ENCODE measurements at regions not wholly inside any gene's neighbourhood (a gene's known extent, or its start where the extent isn't known, plus 50 kb on each side); places are given as distances from the start of the nearest gene placed in this dataset.

- peaks cover 14 to 55% (median 29%) of the 10 kb centered on the region in 6 donors for H3K9me3 Mint-ChIP-seq
- H3K27me3 Mint-ChIP-seq (ENCODE audit: low read depth in 3 of 3), result peaks cover 0 to 2% (median 0%) of the 10 kb centered on the region in 3 donors
- H3K27ac Mint-ChIP-seq, result no peak overlapping the region
- H3K36me3 Mint-ChIP-seq, result peaks cover 0 to 3% (median 0%) of the 10 kb centered on the region in 3 donors
- no peak overlapping the region for H3K4me3 Mint-ChIP-seq
- no peak for DNase-seq
- no peaks in the 10 kb centered on the region for H3K4me1 Mint-ChIP-seq
Observed at GRCh38 chr15:46773016-46773415, 944.3 kb upstream of the SEMA6D start.

GRCh38 chr15:46778876-46779275 is 938.4 kb upstream of the SEMA6D start:
- H3K36me3 Mint-ChIP-seq, result no peaks in the 10 kb centered on the region
- no peak overlapping the region for H3K4me3 Mint-ChIP-seq
- no peak overlapping the region for H3K27ac Mint-ChIP-seq
- DNase-seq, result no peak
- peaks cover 18 to 61% (median 25%) of the 10 kb centered on the region in 6 donors for H3K9me3 Mint-ChIP-seq
- H3K27me3 Mint-ChIP-seq (ENCODE audit: low read depth in 3 of 3), result no peaks in the 10 kb centered on the region
- no peaks in the 10 kb centered on the region for H3K4me1 Mint-ChIP-seq

GRCh38 chr15:46786590-46787285 is 930.6 kb upstream of the SEMA6D start:
- Mint-ChIP-seq H3K9me3 (peaks cover 11 to 33% (median 18%) of the 10 kb centered on the region in 6 donors), H3K4me3 (no peak overlapping the region), H3K27me3 (ENCODE audit: low read depth in 3 of 3) (no peaks in the 10 kb centered on the region), H3K27ac (no peak overlapping the region), H3K36me3 (peaks cover 0 to 3% (median 0%) of the 10 kb centered on the region in 3 donors), H3K4me1 (no peaks in the 10 kb centered on the region)
- DNase-seq, result no peak

GRCh38 chr15:46795685-46796084 is 921.6 kb upstream of the SEMA6D start:
- Mint-ChIP-seq H3K9me3 (peaks cover 2 to 57% (median 22%) of the 10 kb centered on the region in 6 donors), H3K4me1 (no peaks in the 10 kb centered on the region), H3K27ac (no peak overlapping the region), H3K36me3 (no peaks in the 10 kb centered on the region), H3K4me3 (no peak overlapping the region), H3K27me3 (ENCODE audit: low read depth in 3 of 3) (peaks cover 0 to 2% (median 0%) of the 10 kb centered on the region in 3 donors)
- no peak for DNase-seq

- no peak overlapping the region for H3K27ac Mint-ChIP-seq
- H3K36me3 Mint-ChIP-seq, result no peaks in the 10 kb centered on the region
- peaks cover 0 to 31% (median 18%) of the 10 kb centered on the region in 6 donors for H3K9me3 Mint-ChIP-seq
- DNase-seq, result no peak
- peaks cover 0 to 1% (median 0%) of the 10 kb centered on the region in 3 donors for H3K27me3 Mint-ChIP-seq (ENCODE audit: low read depth in 3 of 3)
- H3K4me1 Mint-ChIP-seq, result no peaks in the 10 kb centered on the region
- H3K4me3 Mint-ChIP-seq, result no peak overlapping the region
Observed at GRCh38 chr15:46808834-46809233, 908.5 kb upstream of the SEMA6D start.

GRCh38 chr15:46815240-46815639 is 902.1 kb upstream of the SEMA6D start:
- no peaks in the 10 kb centered on the region for H3K36me3 Mint-ChIP-seq
- no peak overlapping the region for H3K27ac Mint-ChIP-seq
- H3K4me3 Mint-ChIP-seq, result no peak overlapping the region
- no peaks in the 10 kb centered on the region for H3K27me3 Mint-ChIP-seq (ENCODE audit: low read depth in 3 of 3)
- H3K4me1 Mint-ChIP-seq, result no peaks in the 10 kb centered on the region
- DNase-seq, result no peak
- H3K9me3 Mint-ChIP-seq, result peaks cover 9 to 49% (median 20%) of the 10 kb centered on the region in 6 donors

GRCh38 chr15:46815765-46816164 is 901.5 kb upstream of the SEMA6D start:
- DNase-seq, result no peak
- H3K9me3 Mint-ChIP-seq, result peaks cover 9 to 49% (median 18%) of the 10 kb centered on the region in 6 donors
- H3K4me3 Mint-ChIP-seq, result no peak overlapping the region
- H3K27me3 Mint-ChIP-seq (ENCODE audit: low read depth in 3 of 3), result no peaks in the 10 kb centered on the region
- no peak overlapping the region for H3K27ac Mint-ChIP-seq
- no peaks in the 10 kb centered on the region for H3K36me3 Mint-ChIP-seq
- no peaks in the 10 kb centered on the region for H3K4me1 Mint-ChIP-seq

GRCh38 chr15:46848704-46849103 is 868.6 kb upstream of the SEMA6D start:
- Mint-ChIP-seq H3K4me1 (no peaks in the 10 kb centered on the region), H3K27ac (no peak overlapping the region), H3K9me3 (peaks cover 13 to 45% (median 28%) of the 10 kb centered on the region in 6 donors), H3K4me3 (no peak overlapping the region), H3K27me3 (ENCODE audit: low read depth in 3 of 3) (peaks cover 0 to 2% (median 1%) of the 10 kb centered on the region in 3 donors), H3K36me3 (no peaks in the 10 kb centered on the region)
- no peak for DNase-seq

GRCh38 chr15:46853600-46853999 is 863.7 kb upstream of the SEMA6D start:
- H3K27me3 Mint-ChIP-seq (ENCODE audit: low read depth in 3 of 3), result peaks cover 0 to 2% (median 0%) of the 10 kb centered on the region in 3 donors
- no peak overlapping the region for H3K4me3 Mint-ChIP-seq
- H3K36me3 Mint-ChIP-seq, result no peaks in the 10 kb centered on the region
- no peaks in the 10 kb centered on the region for H3K4me1 Mint-ChIP-seq
- no peak overlapping the region for H3K27ac Mint-ChIP-seq
- DNase-seq, result no peak
- H3K9me3 Mint-ChIP-seq, result peaks cover 2 to 40% (median 23%) of the 10 kb centered on the region in 6 donors

GRCh38 chr15:46854564-46854963 is 862.7 kb upstream of the SEMA6D start:
- H3K4me3 Mint-ChIP-seq, result no peak overlapping the region
- no peak for DNase-seq
- peaks cover 2 to 39% (median 20%) of the 10 kb centered on the region in 6 donors for H3K9me3 Mint-ChIP-seq
- no peaks in the 10 kb centered on the region for H3K4me1 Mint-ChIP-seq
- no peak overlapping the region for H3K27ac Mint-ChIP-seq
- peaks cover 0 to 2% (median 0%) of the 10 kb centered on the region in 3 donors for H3K27me3 Mint-ChIP-seq (ENCODE audit: low read depth in 3 of 3)
- H3K36me3 Mint-ChIP-seq, result no peaks in the 10 kb centered on the region

GRCh38 chr15:46855388-46855787 is 861.9 kb upstream of the SEMA6D start:
- Mint-ChIP-seq H3K36me3 (no peaks in the 10 kb centered on the region), H3K9me3 (peaks cover 6 to 41% (median 17%) of the 10 kb centered on the region in 6 donors), H3K4me1 (no peaks in the 10 kb centered on the region), H3K4me3 (no peak overlapping the region), H3K27me3 (ENCODE audit: low read depth in 3 of 3) (no peaks in the 10 kb centered on the region), H3K27ac (no peak overlapping the region)
- DNase-seq, result no peak

GRCh38 chr15:46856839-46857502 is 860.3 kb upstream of the SEMA6D start:
- no peaks in the 10 kb centered on the region for H3K4me1 Mint-ChIP-seq
- H3K27ac Mint-ChIP-seq, result no peak overlapping the region
- DNase-seq, result no peak
- peaks cover 6 to 48% (median 16%) of the 10 kb centered on the region in 6 donors for H3K9me3 Mint-ChIP-seq
- H3K4me3 Mint-ChIP-seq, result no peak overlapping the region
- H3K27me3 Mint-ChIP-seq (ENCODE audit: low read depth in 3 of 3), result no peaks in the 10 kb centered on the region
- H3K36me3 Mint-ChIP-seq, result no peaks in the 10 kb centered on the region

GRCh38 chr15:46858150-46858549 is 859.2 kb upstream of the SEMA6D start:
- no peaks in the 10 kb centered on the region for H3K4me1 Mint-ChIP-seq

GRCh38 chr15:46861796-46862195 is 855.5 kb upstream of the SEMA6D start:
- Mint-ChIP-seq H3K27me3 (ENCODE audit: low read depth in 3 of 3) (no peaks in the 10 kb centered on the region), H3K27ac (no peak overlapping the region), H3K36me3 (peaks cover 0 to 3% (median 0%) of the 10 kb centered on the region in 3 donors), H3K4me3 (no peak overlapping the region), H3K4me1 (no peaks in the 10 kb centered on the region), H3K9me3 (peaks cover 11 to 60% (median 13%) of the 10 kb centered on the region in 6 donors)
- no peak for DNase-seq

More at GRCh38 chr15:46858150-46858549, 859.2 kb upstream of the SEMA6D start:
- Mint-ChIP-seq H3K9me3 (peaks cover 13 to 59% (median 21%) of the 10 kb centered on the region in 6 donors), H3K36me3 (peaks cover 0 to 3% (median 0%) of the 10 kb centered on the region in 3 donors), H3K27me3 (ENCODE audit: low read depth in 3 of 3) (no peaks in the 10 kb centered on the region), H3K4me3 (no peak overlapping the region), H3K27ac (no peak overlapping the region)
- no peak for DNase-seq
